Vagina (tissue), 2 donors: ENCODE measurements at regions not wholly inside any gene's neighbourhood (a gene's known extent, or its start where the extent isn't known, plus 50 kb on each side); places are given as distances from the start of the nearest gene placed in this dataset.

Experiments
- DNase-seq, 2 donors: peaks; one replicate each; pipeline ENCODE4 v3.0.0-alpha.2; 2017; ENCODE audit errors: extremely low spot score in 2 of 2
- H3K27ac ChIP-seq: fragments of 200-600 bp; sonication (generic); one replicate; pipeline ENCODE4 v1.5.1; 2019
- H3K27me3 ChIP-seq: fragments of 200-600 bp; sonication (generic); one replicate; pipeline ENCODE4 v1.5.1; 2019
- H3K36me3 ChIP-seq, 2 donors: fragments of 200-600 bp; sonication (generic); one replicate each; pipeline ENCODE4 v1.5.1; 2017 to 2019
- H3K4me1 ChIP-seq: fragments of 200-600 bp; sonication (generic); one replicate; pipeline ENCODE4 v1.5.1; 2019
- H3K4me3 ChIP-seq, 2 donors: fragments of 200-600 bp; sonication (generic); 1 replicate in 1 of 2; 2 replicates in 1 of 2; pipeline ENCODE4 v1.5.1; 2016 to 2019
- H3K9me3 ChIP-seq: fragments of 200-600 bp; sonication (generic); one replicate; pipeline ENCODE4 v1.5.1; 2019
- POLR2A ChIP-seq, 2 donors: fragments of 450-650 bp; IDR thresholded peaks; one replicate each; pipeline ENCODE4 v1.6.1; 2017; ENCODE audit warnings: antibody characterized with exemption in 2 of 2, mild to moderate bottlenecking in 2 of 2, moderate library complexity in 2 of 2
- POLR2AphosphoS5 ChIP-seq, 2 donors: sonication (generic); formaldehyde crosslinking; IDR thresholded peaks; one replicate each; pipeline ENCODE4 v1.9.0; 2017; ENCODE audit warnings: antibody characterized with exemption in 2 of 2, mild to moderate bottlenecking in 2 of 2, low read depth in 1 of 2; ENCODE audit not compliant: insufficient read depth in 1 of 2
- intact Hi-C: fragments of 100-400 bp; cut with DNase I; formaldehyde crosslinking; loops from one replicate; pipeline ENCODE4 v1.15.1; 2023
- TF ChIP-seq, protein P1 (sequence below), 3 experiments: fragments of 450-650 bp in 2 of 3; fragments of 200-600 bp in 1 of 3; sonication (generic) in 1 of 3; IDR thresholded peaks; one replicate each; pipeline ENCODE4 v1.5.1; 2017 to 2019; ENCODE audit warnings: antibody characterized with exemption in 3 of 3, mild to moderate bottlenecking in 2 of 3, moderate library complexity in 2 of 3

DNA sequence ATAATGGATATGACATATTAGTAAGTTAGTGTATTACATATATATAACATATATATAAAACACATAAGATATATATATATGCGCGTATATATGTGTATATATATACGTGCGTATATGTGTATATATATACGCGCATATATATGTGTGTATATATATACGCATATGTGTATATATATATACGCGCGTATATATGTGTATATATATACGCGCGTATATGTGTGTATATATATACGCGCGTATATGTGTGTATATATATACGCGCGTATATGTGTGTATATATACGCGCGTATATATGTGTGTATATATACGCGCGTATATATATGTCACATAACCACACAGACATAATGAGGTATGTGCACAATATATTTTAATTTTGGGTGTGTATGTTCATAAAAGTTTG, 327.8 kb downstream of the MEIS1 start:
- H3K4me3 ChIP-seq = no peak overlapping the region
- intact Hi-C loops = no loop called here
- H3K4me1 ChIP-seq = no peaks in the 10 kb centered on the region
- DNase-seq = no peak
- no peaks in the 10 kb centered on the region for H3K36me3 ChIP-seq
- no peak overlapping the region for H3K27ac ChIP-seq
- no peaks in the 10 kb centered on the region for H3K9me3 ChIP-seq
- TF ChIP-seq POLR2AphosphoS5 (IDR thresholded peaks at IDR 0.05; ENCODE audit: insufficient read depth in 1 of 2, low read depth in 1 of 2) (no peak), POLR2A (IDR thresholded peaks at IDR 0.05) (no peak)
- TF ChIP-seq, protein P1, sequence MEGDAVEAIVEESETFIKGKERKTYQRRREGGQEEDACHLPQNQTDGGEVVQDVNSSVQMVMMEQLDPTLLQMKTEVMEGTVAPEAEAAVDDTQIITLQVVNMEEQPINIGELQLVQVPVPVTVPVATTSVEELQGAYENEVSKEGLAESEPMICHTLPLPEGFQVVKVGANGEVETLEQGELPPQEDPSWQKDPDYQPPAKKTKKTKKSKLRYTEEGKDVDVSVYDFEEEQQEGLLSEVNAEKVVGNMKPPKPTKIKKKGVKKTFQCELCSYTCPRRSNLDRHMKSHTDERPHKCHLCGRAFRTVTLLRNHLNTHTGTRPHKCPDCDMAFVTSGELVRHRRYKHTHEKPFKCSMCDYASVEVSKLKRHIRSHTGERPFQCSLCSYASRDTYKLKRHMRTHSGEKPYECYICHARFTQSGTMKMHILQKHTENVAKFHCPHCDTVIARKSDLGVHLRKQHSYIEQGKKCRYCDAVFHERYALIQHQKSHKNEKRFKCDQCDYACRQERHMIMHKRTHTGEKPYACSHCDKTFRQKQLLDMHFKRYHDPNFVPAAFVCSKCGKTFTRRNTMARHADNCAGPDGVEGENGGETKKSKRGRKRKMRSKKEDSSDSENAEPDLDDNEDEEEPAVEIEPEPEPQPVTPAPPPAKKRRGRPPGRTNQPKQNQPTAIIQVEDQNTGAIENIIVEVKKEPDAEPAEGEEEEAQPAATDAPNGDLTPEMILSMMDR (IDR thresholded peaks at IDR 0.05) = no peak
- H3K27me3 ChIP-seq = no peaks in the 10 kb centered on the region

DNA sequence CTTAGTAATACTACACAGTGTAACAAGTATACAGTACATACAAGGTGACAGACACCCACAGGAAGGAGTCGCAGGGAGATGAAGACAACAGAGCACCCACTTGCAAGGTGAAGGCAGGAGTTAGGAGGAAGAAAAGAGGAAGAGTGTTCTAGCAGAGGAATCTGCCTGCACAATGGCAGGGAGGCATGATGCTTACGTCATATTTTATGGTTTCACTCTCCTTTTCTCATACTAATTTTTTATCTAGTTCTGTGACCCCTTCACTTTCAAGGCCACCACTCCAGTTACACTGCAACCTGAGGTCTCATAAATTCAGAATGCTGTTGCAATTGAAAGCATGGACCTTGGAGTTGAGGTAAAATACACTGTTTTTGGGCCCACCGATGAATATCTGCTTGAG, 331.7 kb downstream of the MEIS1 start:
- Histone ChIP-seq H3K27me3 (no peaks in the 10 kb centered on the region), H3K9me3 (no peaks in the 10 kb centered on the region), H3K4me3 (no peak overlapping the region), H3K27ac (no peak overlapping the region), H3K4me1 (no peaks in the 10 kb centered on the region), H3K36me3 (no peaks in the 10 kb centered on the region)
- TF ChIP-seq POLR2AphosphoS5 (IDR thresholded peaks at IDR 0.05; ENCODE audit: insufficient read depth in 1 of 2, low read depth in 1 of 2) = no peak
- TF ChIP-seq POLR2A (IDR thresholded peaks at IDR 0.05) = no peak
- TF ChIP-seq, protein P1 (IDR thresholded peaks at IDR 0.05) = no peak
- no peak for DNase-seq
- intact Hi-C loops = no loop called here

DNA sequence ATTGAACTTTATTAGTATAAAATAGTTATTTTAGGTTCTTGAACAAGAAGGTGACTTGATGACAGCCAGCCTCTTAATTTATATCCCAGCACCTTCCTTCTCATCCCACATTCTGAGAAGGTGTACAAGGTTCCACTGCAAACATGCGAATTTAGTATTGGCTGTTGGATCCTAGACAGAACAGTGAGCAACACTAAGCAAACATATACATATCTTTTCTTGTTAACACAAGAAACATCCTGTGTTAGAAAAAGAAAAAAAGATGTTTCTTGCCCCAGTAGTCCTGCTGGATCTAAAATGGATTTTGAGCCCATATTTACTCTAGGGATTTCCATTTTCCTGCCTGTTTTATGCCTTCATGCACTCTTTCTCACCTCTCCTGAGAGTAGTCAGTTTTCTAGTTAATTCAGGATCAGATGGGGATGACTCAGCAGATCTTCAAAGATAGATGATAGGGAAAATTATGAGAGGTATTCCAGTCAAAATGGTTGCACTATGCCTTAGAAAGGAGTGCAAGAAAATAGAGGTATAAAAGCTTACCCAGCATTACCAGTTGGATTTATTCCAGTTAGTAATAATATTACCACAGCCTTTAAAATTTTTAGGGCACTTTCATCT, 336.5 kb downstream of the MEIS1 start:
- Histone ChIP-seq H3K4me3 (no peak overlapping the region), H3K27me3 (no peaks in the 10 kb centered on the region), H3K9me3 (no peaks in the 10 kb centered on the region), H3K4me1 (no peaks in the 10 kb centered on the region), H3K36me3 (no peaks in the 10 kb centered on the region), H3K27ac (no peak overlapping the region)
- intact Hi-C loops = no loop called here
- DNase-seq = no peak
- TF ChIP-seq, protein P1 (IDR thresholded peaks at IDR 0.05) = no peak
- no peak for TF ChIP-seq POLR2AphosphoS5 (IDR thresholded peaks at IDR 0.05; ENCODE audit: insufficient read depth in 1 of 2, low read depth in 1 of 2)
- TF ChIP-seq POLR2A (IDR thresholded peaks at IDR 0.05) = no peak

DNA sequence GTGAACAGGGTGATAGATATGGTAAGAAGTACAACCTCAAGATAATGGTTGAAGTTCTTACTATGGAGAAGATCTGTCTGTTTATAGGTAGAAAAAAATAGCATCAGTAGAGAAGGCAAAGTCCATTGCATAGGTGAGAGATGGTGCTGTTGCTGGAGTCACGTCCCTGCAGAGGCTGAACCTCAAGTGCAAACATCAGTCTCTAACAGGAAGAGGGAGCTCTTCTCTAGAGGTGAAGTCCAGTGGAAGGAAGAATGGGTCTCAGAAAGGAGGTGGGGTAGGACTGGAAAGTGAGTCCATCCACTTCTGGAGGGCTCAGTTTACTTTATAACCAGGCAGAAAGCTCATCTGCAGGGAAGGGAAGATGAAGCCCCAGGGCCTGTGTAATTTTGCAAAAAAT, 337.7 kb downstream of the MEIS1 start:
- Histone ChIP-seq H3K36me3 (no peaks in the 10 kb centered on the region), H3K9me3 (no peaks in the 10 kb centered on the region), H3K4me3 (no peak overlapping the region), H3K27ac (no peak overlapping the region), H3K27me3 (no peaks in the 10 kb centered on the region), H3K4me1 (no peaks in the 10 kb centered on the region)
- no peak for DNase-seq
- TF ChIP-seq POLR2A (IDR thresholded peaks at IDR 0.05) = no peak
- intact Hi-C loops = no loop called here

DNA sequence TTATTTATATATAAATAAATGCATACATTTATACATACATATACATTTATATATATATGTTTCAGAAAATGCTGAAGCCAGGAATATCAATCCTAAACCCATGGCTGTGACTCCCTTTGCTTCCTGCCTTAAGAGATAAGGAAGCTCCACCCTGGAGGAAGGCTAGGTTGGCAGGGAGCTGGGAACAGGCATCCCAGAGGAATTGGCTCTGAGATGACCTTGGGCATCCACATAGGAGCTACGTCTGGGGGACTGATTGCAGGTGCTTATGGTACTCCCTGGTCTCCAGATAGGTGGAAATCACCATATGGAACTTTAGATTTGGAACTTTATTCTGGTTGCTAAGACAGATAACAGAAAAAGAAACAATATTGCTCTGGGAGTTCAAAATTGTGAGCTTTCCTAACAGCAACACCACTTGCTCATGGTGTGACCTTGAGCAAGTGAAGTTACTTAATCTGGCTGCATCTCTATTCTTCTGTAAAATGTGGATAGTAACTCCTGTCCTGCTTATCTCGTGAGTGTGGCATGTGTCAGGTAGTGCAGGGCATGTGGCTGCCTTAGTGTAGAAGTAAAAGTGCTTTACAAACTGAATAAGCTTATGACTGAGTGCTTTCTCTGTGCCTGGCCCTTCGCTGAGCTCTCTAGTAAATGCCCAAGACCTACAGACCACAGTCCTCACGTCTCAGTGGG, 341.0 kb downstream of the MEIS1 start:
- Histone ChIP-seq H3K27me3 (no peaks in the 10 kb centered on the region), H3K4me3 (no peak overlapping the region), H3K9me3 (no peaks in the 10 kb centered on the region), H3K27ac (no peak overlapping the region), H3K4me1 (no peaks in the 10 kb centered on the region), H3K36me3 (no peaks in the 10 kb centered on the region)
- no peak for DNase-seq
- TF ChIP-seq POLR2AphosphoS5 (IDR thresholded peaks at IDR 0.05; ENCODE audit: insufficient read depth in 1 of 2, low read depth in 1 of 2) (no peak), POLR2A (IDR thresholded peaks at IDR 0.05) (no peak)
- TF ChIP-seq, protein P1 (IDR thresholded peaks at IDR 0.05) = no peak
- intact Hi-C loops = no loop called here
